WTC11 (cell line): ENCODE measurements at regions not wholly inside any gene's neighbourhood (a gene's known extent, or its start where the extent isn't known, plus 50 kb on each side); places are given as distances from the start of the nearest gene placed in this dataset.

Experiments
- ATAC-seq: fragments of 200-7000 bp; cut with Tn5 transposase; 2 replicates; pipeline ENCODE4 v1.10.0; 2021; ENCODE audit warnings: mild to moderate bottlenecking, moderate library complexity
- CTCF ChIA-PET: fragments of 300-600 bp; sonication (Branson Sonifier 250); formaldehyde crosslinking; loops from one replicate; lab custom pipeline; 2021; ENCODE audit warnings: antibody characterized with exemption; lab: Charles Lee
- POLR2A ChIA-PET: fragments of 350-600 bp; sonication (Branson Sonifier 250); formaldehyde crosslinking; loops from one replicate; lab custom pipeline; 2021; ENCODE audit warnings: antibody characterized with exemption; lab: Charles Lee
- DNase-seq: peaks from one replicate; pipeline ENCODE4 v3.0.0; 2021; ENCODE audit warnings: low spot score
- H3K27ac Mint-ChIP-seq: 2 replicates; pipeline ENCODE4 v1.8.0; 2021; ENCODE audit warnings: mixed read lengths
- H3K27me3 Mint-ChIP-seq: 2 replicates; pipeline ENCODE4 v1.8.0; 2021; ENCODE audit warnings: low read depth, mild to moderate bottlenecking, moderate library complexity, mixed read lengths
- H3K36me3 Mint-ChIP-seq: 2 replicates; pipeline ENCODE4 v1.8.0; 2021; ENCODE audit warnings: mixed read lengths
- H3K4me1 Mint-ChIP-seq: 2 replicates; pipeline ENCODE4 v1.8.0; 2022; ENCODE audit warnings: mixed read lengths
- H3K4me3 Mint-ChIP-seq: 2 replicates; pipeline ENCODE4 v1.8.0; 2021; ENCODE audit warnings: mild to moderate bottlenecking, moderate library complexity, mixed read lengths
- H3K9me3 Mint-ChIP-seq: 2 replicates; pipeline ENCODE4 v1.8.0; 2021; ENCODE audit warnings: mixed read lengths
- ATF1 ChIP-seq: sonication (generic); formaldehyde crosslinking; IDR thresholded peaks from 2 replicates; pipeline ENCODE4 v1.8.1; 2023; ENCODE audit warnings: mild to moderate bottlenecking, moderate library complexity, missing genetic modification reagents
- CBFB ChIP-seq: sonication (generic); formaldehyde crosslinking; IDR thresholded peaks from 2 replicates; pipeline ENCODE4 v1.8.1; 2022; ENCODE audit warnings: mild to moderate bottlenecking, low read depth, missing genetic modification reagents
- EMX1 ChIP-seq: fragments of 250-450 bp; sonication (Bioruptor Pico); IDR thresholded peaks from 2 replicates; pipeline ENCODE4 v1.8.0; 2021; ENCODE audit warnings: mild to moderate bottlenecking
- ESRRA ChIP-seq: sonication (generic); formaldehyde crosslinking; IDR thresholded peaks from 2 replicates; pipeline ENCODE4 v1.8.1; 2022; ENCODE audit warnings: mild to moderate bottlenecking, missing genetic modification reagents, borderline replicate concordance
- FOXJ3 ChIP-seq: sonication (generic); formaldehyde crosslinking; IDR thresholded peaks from 2 replicates; pipeline ENCODE4 v1.9.0; 2021; ENCODE audit warnings: missing genetic modification reagents, mild to moderate bottlenecking, borderline replicate concordance
- FOXP4 ChIP-seq: sonication (generic); formaldehyde crosslinking; IDR thresholded peaks from 2 replicates; pipeline ENCODE4 v1.8.0; 2022; ENCODE audit warnings: mild to moderate bottlenecking, missing genetic modification reagents
- HMGA2 ChIP-seq: fragments of 250-450 bp; sonication (Bioruptor Pico); IDR thresholded peaks from 2 replicates; pipeline ENCODE4 v1.4.0; 2021; ENCODE audit warnings: mild to moderate bottlenecking, moderate library complexity
- JAZF1 ChIP-seq: fragments of 250-450 bp; sonication (Bioruptor Pico); IDR thresholded peaks from 2 replicates; pipeline ENCODE4 v1.9.0; 2021; ENCODE audit warnings: moderate library complexity, mild to moderate bottlenecking, inconsistent platforms
- JUN ChIP-seq: sonication (generic); formaldehyde crosslinking; IDR thresholded peaks from 2 replicates; pipeline ENCODE4 v1.8.0; 2023; ENCODE audit warnings: mild to moderate bottlenecking, missing genetic modification reagents
- MLX ChIP-seq: sonication (generic); formaldehyde crosslinking; IDR thresholded peaks from 2 replicates; pipeline ENCODE4 v1.8.1; 2023; ENCODE audit warnings: mild to moderate bottlenecking, missing genetic modification reagents, moderate library complexity
- NR1H2 ChIP-seq: sonication (generic); formaldehyde crosslinking; IDR thresholded peaks from 2 replicates; pipeline ENCODE4 v1.9.0; 2021; ENCODE audit warnings: mild to moderate bottlenecking, moderate library complexity, missing genetic modification reagents
- TEAD4 ChIP-seq: sonication (generic); formaldehyde crosslinking; IDR thresholded peaks from 2 replicates; pipeline ENCODE4 v1.8.0; 2022; ENCODE audit warnings: mild to moderate bottlenecking, missing genetic modification reagents
- ZBTB21 ChIP-seq: sonication (generic); formaldehyde crosslinking; IDR thresholded peaks from 2 replicates; pipeline ENCODE4 v1.8.1; 2023; ENCODE audit warnings: mild to moderate bottlenecking, missing genetic modification reagents, borderline replicate concordance
- ZBTB43 ChIP-seq: sonication (generic); formaldehyde crosslinking; IDR thresholded peaks from 2 replicates; pipeline ENCODE4 v1.8.1; 2023; ENCODE audit warnings: mild to moderate bottlenecking, missing genetic modification reagents
- ZNF121 ChIP-seq: sonication (generic); formaldehyde crosslinking; IDR thresholded peaks from 2 replicates; pipeline ENCODE4 v1.8.0; 2023; ENCODE audit warnings: missing genetic modification reagents
- ZNF423 ChIP-seq: fragments of 250-450 bp; sonication (Bioruptor Pico); IDR thresholded peaks from 2 replicates; pipeline ENCODE4 v2.1.2; 2022; ENCODE audit warnings: mild to moderate bottlenecking, moderate library complexity
- TF ChIP-seq, protein P1 (sequence below): sonication (generic); formaldehyde crosslinking; IDR thresholded peaks from 2 replicates; pipeline ENCODE4 v1.8.1; 2023; ENCODE audit warnings: mild to moderate bottlenecking, missing genetic modification reagents, moderate library complexity
- TF ChIP-seq, protein P2 (sequence below): sonication (generic); formaldehyde crosslinking; IDR thresholded peaks from 2 replicates; pipeline ENCODE4 v1.8.1; 2022; ENCODE audit warnings: missing genetic modification reagents, borderline replicate concordance
- TF ChIP-seq, protein P3 (sequence below): sonication (generic); formaldehyde crosslinking; IDR thresholded peaks from 2 replicates; pipeline ENCODE4 v1.8.1; 2023; ENCODE audit warnings: mild to moderate bottlenecking, moderate library complexity, missing genetic modification reagents
- TF ChIP-seq, protein P4 (sequence below): fragments of 250-450 bp; sonication (Bioruptor Pico); IDR thresholded peaks from 2 replicates; pipeline ENCODE4 v1.9.0; 2021; ENCODE audit warnings: moderate library complexity, mild to moderate bottlenecking, inconsistent platforms, borderline replicate concordance
- TF ChIP-seq, protein P5 (sequence below): fragments of 250-450 bp; sonication (Bioruptor Pico); IDR thresholded peaks from 2 replicates; pipeline ENCODE4 v1.9.0; 2021; ENCODE audit warnings: mild to moderate bottlenecking

GRCh38 chr2:196515608-196516007 is 123.9 kb upstream of the CCDC150 start:
- H3K27me3 Mint-ChIP-seq, result no peaks in the 10 kb centered on the region
- ATAC-seq (no peak), DNase-seq (no peak)
- H3K4me1 Mint-ChIP-seq, result peaks cover 3% of the 10 kb centered on the region; the same call in 1 of the 2 replicates
- no peaks in the 10 kb centered on the region for H3K36me3 Mint-ChIP-seq
- TF ChIP-seq FOXJ3 (CRISPR knock-in tag) (no peak), NR1H2 (CRISPR knock-in tag) (no peak), ESRRA (no peak), ZBTB43 (CRISPR knock-in tag) (no peak), HMGA2 (CRISPR knock-in tag) (no peak), EMX1 (CRISPR knock-in tag) (no peak), MLX (no peak), JUN (CRISPR knock-in tag) (no peak)
- ChIA-PET CTCF (no interaction called here), POLR2A (no interaction called here)
- no peak overlapping the region for H3K27ac Mint-ChIP-seq
- no peaks in the 10 kb centered on the region for H3K9me3 Mint-ChIP-seq
- H3K4me3 Mint-ChIP-seq, result no peak overlapping the region

GRCh38 chr2:196516564-196516963 is 123.0 kb upstream of the CCDC150 start:
- Mint-ChIP-seq H3K4me1 (peaks cover 3% of the 10 kb centered on the region; the same call in 1 of the 2 replicates), H3K27ac (no peak overlapping the region), H3K9me3 (no peaks in the 10 kb centered on the region), H3K27me3 (no peaks in the 10 kb centered on the region), H3K4me3 (no peak overlapping the region), H3K36me3 (no peaks in the 10 kb centered on the region)
- ATAC-seq (no peak), DNase-seq (no peak)
- no peak for TF ChIP-seq JUN (CRISPR knock-in tag)
- TF ChIP-seq ZNF423, result no peak
- no peak for TF ChIP-seq TEAD4 (CRISPR knock-in tag)
- TF ChIP-seq, protein P1, sequence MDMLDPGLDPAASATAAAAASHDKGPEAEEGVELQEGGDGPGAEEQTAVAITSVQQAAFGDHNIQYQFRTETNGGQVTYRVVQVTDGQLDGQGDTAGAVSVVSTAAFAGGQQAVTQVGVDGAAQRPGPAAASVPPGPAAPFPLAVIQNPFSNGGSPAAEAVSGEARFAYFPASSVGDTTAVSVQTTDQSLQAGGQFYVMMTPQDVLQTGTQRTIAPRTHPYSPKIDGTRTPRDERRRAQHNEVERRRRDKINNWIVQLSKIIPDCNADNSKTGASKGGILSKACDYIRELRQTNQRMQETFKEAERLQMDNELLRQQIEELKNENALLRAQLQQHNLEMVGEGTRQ (CRISPR knock-in tag), result no peak
- TF ChIP-seq FOXP4 (CRISPR knock-in tag), result no peak
- no peak for TF ChIP-seq CBFB
- TF ChIP-seq, protein P2, sequence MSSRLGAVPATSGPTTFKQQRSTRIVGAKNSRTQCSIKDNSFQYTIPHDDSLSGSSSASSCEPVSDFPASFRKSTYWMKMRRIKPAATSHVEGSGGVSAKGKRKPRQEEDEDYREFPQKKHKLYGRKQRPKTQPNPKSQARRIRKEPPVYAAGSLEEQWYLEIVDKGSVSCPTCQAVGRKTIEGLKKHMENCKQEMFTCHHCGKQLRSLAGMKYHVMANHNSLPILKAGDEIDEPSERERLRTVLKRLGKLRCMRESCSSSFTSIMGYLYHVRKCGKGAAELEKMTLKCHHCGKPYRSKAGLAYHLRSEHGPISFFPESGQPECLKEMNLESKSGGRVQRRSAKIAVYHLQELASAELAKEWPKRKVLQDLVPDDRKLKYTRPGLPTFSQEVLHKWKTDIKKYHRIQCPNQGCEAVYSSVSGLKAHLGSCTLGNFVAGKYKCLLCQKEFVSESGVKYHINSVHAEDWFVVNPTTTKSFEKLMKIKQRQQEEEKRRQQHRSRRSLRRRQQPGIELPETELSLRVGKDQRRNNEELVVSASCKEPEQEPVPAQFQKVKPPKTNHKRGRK, result no peak
- TF ChIP-seq, protein P3, sequence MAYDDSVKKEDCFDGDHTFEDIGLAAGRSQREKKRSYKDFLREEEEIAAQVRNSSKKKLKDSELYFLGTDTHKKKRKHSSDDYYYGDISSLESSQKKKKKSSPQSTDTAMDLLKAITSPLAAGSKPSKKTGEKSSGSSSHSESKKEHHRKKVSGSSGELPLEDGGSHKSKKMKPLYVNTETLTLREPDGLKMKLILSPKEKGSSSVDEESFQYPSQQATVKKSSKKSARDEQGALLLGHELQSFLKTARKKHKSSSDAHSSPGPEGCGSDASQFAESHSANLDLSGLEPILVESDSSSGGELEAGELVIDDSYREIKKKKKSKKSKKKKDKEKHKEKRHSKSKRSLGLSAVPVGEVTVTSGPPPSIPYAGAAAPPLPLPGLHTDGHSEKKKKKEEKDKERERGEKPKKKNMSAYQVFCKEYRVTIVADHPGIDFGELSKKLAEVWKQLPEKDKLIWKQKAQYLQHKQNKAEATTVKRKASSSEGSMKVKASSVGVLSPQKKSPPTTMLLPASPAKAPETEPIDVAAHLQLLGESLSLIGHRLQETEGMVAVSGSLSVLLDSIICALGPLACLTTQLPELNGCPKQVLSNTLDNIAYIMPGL (CRISPR knock-in tag), result no peak
- TF ChIP-seq ZBTB21 (CRISPR knock-in tag), result no peak
- no peak for TF ChIP-seq ZNF121 (CRISPR knock-in tag)
- no peak for TF ChIP-seq ATF1 (CRISPR knock-in tag)
- TF ChIP-seq JAZF1 (CRISPR knock-in tag), result no peak
- TF ChIP-seq, protein P4, sequence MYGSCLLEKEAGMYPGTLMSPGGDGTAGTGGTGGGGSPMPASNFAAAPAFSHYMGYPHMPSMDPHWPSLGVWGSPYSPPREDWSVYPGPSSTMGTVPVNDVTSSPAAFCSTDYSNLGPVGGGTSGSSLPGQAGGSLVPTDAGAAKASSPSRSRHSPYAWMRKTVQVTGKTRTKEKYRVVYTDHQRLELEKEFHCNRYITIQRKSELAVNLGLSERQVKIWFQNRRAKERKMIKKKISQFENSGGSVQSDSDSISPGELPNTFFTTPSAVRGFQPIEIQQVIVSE, result no peak
- TF ChIP-seq, protein P5, sequence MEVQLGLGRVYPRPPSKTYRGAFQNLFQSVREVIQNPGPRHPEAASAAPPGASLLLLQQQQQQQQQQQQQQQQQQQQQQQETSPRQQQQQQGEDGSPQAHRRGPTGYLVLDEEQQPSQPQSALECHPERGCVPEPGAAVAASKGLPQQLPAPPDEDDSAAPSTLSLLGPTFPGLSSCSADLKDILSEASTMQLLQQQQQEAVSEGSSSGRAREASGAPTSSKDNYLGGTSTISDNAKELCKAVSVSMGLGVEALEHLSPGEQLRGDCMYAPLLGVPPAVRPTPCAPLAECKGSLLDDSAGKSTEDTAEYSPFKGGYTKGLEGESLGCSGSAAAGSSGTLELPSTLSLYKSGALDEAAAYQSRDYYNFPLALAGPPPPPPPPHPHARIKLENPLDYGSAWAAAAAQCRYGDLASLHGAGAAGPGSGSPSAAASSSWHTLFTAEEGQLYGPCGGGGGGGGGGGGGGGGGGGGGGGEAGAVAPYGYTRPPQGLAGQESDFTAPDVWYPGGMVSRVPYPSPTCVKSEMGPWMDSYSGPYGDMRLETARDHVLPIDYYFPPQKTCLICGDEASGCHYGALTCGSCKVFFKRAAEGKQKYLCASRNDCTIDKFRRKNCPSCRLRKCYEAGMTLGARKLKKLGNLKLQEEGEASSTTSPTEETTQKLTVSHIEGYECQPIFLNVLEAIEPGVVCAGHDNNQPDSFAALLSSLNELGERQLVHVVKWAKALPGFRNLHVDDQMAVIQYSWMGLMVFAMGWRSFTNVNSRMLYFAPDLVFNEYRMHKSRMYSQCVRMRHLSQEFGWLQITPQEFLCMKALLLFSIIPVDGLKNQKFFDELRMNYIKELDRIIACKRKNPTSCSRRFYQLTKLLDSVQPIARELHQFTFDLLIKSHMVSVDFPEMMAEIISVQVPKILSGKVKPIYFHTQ (CRISPR knock-in tag), result no peak
- POLR2A ChIA-PET, result no interaction called here
- CTCF ChIA-PET, result no interaction called here
